ENCODE measurements at regions not wholly inside any gene's neighbourhood (a gene's known extent, or its start where the extent isn't known, plus 50 kb on each side); places are given as distances from the start of the nearest gene placed in this dataset.
A peak's percentile ranks its signal among the peaks of the same experiment; 100 is the strongest.
"Not testable (repeated sequence)": the region's sequence is repeated elsewhere in the genome, so short reads cannot be mapped to it uniquely, and the experiment has no call there.

- DNase-seq: no peak
These were observed 745.9 kb downstream of the ZBBX start for GRCh38 chr3:166634091-166634746.

- DNase-seq: no peak
These were observed 749.9 kb downstream of the ZBBX start for GRCh38 chr3:166630190-166630589.

GRCh38 chr3:166613365-166613764, 766.7 kb downstream of the ZBBX start:
- DNase-seq: no peak

GRCh38 chr3:166612761-166613160, 767.3 kb downstream of the ZBBX start:
- not testable (repeated sequence) for DNase-seq

- no peak for DNase-seq
These were observed 770.8 kb upstream of the BCHE start for GRCh38 chr3:166607933-166608521.

GRCh38 chr3:166606988-166607387, 769.8 kb upstream of the BCHE start:
- no peak for DNase-seq

GRCh38 chr3:166593776-166594175, 756.6 kb upstream of the BCHE start:
- DNase-seq: no peak

- DNase-seq: no peak
These were observed 745.0 kb upstream of the BCHE start for GRCh38 chr3:166582236-166582635.

GRCh38 chr3:166580561-166580960, 743.3 kb upstream of the BCHE start:
- no peak for DNase-seq

GRCh38 chr3:166575161-166575560, 737.9 kb upstream of the BCHE start:
- DNase-seq: no peak

- not testable (repeated sequence) for DNase-seq
These were observed 734.5 kb upstream of the BCHE start for GRCh38 chr3:166571686-166572085.

- peak; percentile 14 for DNase-seq
These were observed 732.9 kb upstream of the BCHE start for GRCh38 chr3:166570102-166570501.

GRCh38 chr3:166569589-166569988, 732.4 kb upstream of the BCHE start:
- no peak for DNase-seq

GRCh38 chr3:166560253-166560652, 723.0 kb upstream of the BCHE start:
- DNase-seq: no peak

- no peak for DNase-seq
These were observed 719.7 kb upstream of the BCHE start for GRCh38 chr3:166556955-166557354.

GRCh38 chr3:166554023-166554422, 716.8 kb upstream of the BCHE start:
- no peak for DNase-seq

GRCh38 chr3:166533740-166534139, 696.5 kb upstream of the BCHE start:
- DNase-seq: no peak

- DNase-seq: no peak
These were observed 694.5 kb upstream of the BCHE start for GRCh38 chr3:166531730-166532129.

GRCh38 chr3:166527325-166527724, 690.1 kb upstream of the BCHE start:
- no peak for DNase-seq

- no peak for DNase-seq
These were observed 689.7 kb upstream of the BCHE start for GRCh38 chr3:166526881-166527280.

- DNase-seq: no peak
These were observed 684.8 kb upstream of the BCHE start for GRCh38 chr3:166522017-166522416.

- no peak for DNase-seq
These were observed 682.2 kb upstream of the BCHE start for GRCh38 chr3:166519443-166519842.

GRCh38 chr3:166518040-166518439, 680.8 kb upstream of the BCHE start:
- DNase-seq: no peak

GRCh38 chr3:166510382-166510781, 673.2 kb upstream of the BCHE start:
- DNase-seq: peak; percentile 38

- DNase-seq: peak; percentile 39
These were observed 663.2 kb upstream of the BCHE start for GRCh38 chr3:166500420-166500819.

All from RPMI8226 (cell line).